Stimulated activated CD8-positive, alpha-beta memory T cell treated with anti-CD3 and anti-CD28 coated beads, Interleukin-4, amount 100 ng/mL, for 4 hours (primary cell): ENCODE measurements at regions not wholly inside any gene's neighbourhood (a gene's known extent, or its start where the extent isn't known, plus 50 kb on each side); places are given as distances from the start of the nearest gene placed in this dataset.
"Not testable (repeated sequence)": the region's sequence is repeated elsewhere in the genome, so short reads cannot be mapped to it uniquely, and the experiment has no call there.

ENCODE experiments used
- DNase-seq, 2 donors: peaks; one replicate each; pipeline ENCODE4 v3.0.0-alpha.2; 2020; ENCODE audit warnings: low read depth in 2 of 2, low spot score in 1 of 2

GRCh38 chr17:34474706-34475105 is 104.7 kb upstream of the TMEM132E start:
- no peak for DNase-seq

DNA sequence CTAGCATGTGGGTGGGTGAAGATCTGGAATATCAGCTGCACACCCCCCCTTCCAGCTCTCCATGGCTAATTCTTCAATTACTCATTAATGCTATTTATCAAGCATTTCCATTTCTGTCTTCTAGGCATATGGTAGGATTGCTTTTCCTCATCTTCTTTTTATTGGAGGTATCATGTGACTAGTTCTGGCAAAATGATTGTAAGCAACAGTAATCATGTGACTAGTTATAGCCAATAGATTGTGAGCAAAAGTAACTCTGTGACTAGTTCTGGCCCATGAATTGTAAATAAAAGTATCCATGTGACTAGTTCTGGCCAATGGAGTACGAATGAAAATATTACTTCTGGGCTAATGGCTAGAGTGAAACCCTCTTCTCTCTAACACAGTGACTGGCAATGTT is 107.0 kb upstream of the TMEM132E start:
- DNase-seq = no peak

DNA sequence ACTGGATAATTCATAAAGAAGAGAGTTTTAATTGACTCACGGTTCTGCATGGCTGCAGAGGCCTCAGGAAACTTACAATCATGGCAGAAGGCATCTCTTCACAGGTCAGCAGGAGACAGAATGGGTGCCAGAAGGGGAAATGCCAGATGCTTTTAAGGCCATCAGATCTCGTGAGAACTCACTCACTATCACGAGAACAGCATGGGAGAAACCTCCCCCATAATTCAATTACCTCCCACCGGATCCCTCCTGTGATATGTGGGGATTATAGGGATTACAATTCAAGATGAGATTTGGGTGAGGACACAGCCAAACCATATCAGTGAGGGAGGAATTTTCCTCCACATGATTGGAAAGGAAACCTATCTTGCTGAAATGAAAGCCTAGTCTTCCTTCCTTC is 108.1 kb upstream of the TMEM132E start:
- DNase-seq = not testable (repeated sequence)

DNA sequence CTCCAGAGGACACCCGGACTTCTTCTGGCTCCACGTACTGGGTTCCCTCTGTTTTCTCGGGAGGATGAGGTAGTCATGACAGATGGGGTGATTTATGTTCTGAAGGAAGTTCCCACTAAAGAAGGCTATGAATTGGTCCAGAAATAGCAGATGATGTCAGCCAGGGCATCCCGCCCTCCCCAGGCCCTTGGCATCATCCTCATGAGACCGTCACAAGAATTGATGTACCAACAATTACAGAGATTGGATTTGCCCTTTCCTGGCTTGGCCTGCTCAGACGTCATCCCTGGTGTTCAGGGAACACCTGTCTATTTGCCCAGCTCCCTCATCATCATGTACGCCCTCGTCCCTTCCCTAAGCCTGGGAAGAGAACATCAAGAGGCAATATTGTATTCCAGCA is 102.8 kb upstream of the CCL1 start:
- no peak for DNase-seq

DNA sequence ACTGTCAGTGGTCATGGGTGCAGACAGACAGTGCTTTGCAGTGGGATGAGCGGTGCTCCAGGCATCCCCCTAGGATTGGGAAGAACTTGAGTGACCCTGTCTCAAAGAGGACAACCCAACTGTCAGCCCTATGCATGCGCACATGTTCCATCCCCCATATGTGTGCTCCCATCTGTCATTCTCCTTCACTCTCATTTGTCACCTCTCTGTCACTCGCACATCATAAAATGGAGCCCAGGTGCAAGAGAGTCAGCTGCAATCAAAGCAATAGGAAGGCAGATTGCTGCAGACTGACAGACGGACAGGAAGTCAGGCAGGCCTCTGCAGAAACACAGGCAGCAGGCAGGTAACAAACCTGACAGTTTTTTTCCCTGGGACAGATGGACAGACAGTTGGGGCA is 101.8 kb upstream of the CCL1 start:
- no peak for DNase-seq

- DNase-seq = no peak
Measured at GRCh38 chr17:34458266-34458665, 95.2 kb upstream of the CCL1 start.

DNA sequence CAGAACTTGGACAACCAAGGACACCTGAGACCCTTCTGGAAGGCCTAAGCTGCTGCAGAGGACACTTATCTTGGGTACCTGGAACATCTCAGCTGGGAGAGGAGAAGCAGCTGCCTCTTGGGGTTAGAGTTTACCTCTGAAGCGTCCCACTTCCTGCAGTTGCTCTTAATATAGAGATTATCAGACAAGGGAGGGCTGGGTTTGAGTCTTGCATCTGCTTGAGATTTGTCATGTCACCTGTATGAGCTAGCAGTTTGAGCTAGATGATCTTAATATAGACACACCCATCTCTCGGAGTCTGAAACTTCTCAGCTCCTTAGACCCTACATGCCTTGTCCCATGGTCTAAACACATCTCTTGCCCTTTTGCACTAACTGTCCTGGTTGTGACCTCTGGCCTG is 93.1 kb upstream of the CCL1 start:
- DNase-seq = no peak

GRCh38 chr17:34452769-34453168 is 89.7 kb upstream of the CCL1 start:
- no peak for DNase-seq

- no peak for DNase-seq
Measured at GRCh38 chr17:34451313-34451712, 88.3 kb upstream of the CCL1 start.

DNA sequence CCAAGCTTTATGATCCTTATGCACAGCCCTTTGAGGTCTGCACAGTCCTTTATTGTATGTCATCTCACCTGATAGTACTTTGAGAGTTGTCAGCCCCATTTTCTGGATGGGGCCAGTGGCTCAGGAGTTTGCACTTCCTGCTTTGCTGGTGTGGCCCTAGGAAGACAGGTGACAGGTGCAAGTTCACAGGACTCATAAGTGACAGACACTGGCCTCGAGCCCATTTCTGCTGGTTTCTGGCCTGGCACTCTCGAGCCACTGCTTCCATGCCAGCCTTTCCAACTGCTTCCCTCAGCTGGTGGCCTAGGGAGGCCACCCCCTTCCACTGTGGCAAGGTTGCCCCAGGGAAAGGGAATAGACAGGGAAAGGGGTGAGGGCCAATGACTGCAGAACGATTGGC is 84.4 kb upstream of the CCL1 start:
- no peak for DNase-seq

- no peak for DNase-seq
Measured at GRCh38 chr17:34445101-34445500, 82.1 kb upstream of the CCL1 start.

DNA sequence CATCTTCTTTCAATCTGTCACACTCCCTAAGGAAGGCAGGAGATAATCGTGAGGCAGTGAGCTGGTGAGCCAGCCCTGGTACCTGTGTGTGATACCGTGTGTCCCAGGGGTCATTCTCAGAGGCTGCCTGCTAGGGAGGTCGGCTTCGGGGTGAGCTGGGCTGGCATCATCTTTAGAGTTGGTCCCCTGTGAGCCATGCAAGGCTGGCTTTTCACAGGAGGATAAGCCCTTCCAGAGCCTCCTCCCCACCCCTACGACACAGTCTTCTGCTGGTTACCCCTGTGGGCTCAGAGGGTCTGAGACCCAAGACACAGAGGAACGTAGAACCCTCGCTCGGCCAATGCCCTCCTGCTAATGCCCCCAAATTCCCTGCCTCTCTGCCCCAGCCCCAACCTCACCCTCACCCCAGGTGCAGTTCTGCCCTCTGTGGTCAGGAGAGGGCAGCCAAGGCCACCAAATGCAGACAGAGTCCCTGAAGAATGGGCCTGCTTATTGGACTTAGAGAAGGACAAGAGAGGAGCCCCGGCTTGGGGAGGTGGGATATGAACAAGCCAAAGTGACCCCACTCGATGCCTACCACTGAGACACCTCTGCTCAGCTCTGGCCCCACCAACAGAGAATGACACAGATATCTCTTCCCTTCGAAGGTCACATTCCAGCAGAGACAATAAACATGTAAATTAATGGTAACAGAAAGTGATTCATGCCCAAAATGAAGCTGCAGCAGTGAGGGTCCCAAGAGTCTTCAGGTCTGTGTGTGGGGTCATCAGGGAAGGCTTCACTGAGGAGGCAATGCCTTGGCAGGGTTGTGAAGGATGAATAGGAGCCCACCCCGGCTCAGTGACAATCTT is 80.8 kb upstream of the CCL1 start:
- no peak for DNase-seq

- no peak for DNase-seq
Measured at GRCh38 chr17:34442387-34443111, 79.5 kb upstream of the CCL1 start.

DNA sequence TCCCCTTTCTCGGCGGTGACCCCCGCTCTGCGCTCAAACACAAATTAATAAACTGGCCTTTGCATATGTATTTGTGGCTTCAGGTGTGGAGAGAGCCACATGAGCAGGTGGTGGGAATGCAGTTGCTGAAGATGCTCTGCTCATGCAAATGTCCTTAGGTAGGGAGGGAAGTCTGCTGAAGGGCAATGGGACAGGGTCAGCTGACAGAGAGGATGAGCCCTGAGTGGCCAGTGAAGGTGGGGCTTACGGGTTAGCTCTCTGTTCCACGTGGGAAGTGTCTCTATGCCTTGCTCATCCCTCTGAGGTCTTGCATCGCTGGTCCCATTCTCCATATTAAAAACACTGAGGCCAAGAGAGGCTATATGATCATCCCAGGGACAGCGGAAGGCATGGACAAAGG is 74.2 kb upstream of the CCL1 start:
- no peak for DNase-seq

- no peak for DNase-seq
Measured at GRCh38 chr17:34436607-34437006, 73.6 kb upstream of the CCL1 start.

GRCh38 chr17:34435182-34435928 is 72.3 kb upstream of the CCL1 start:
- no peak for DNase-seq

DNA sequence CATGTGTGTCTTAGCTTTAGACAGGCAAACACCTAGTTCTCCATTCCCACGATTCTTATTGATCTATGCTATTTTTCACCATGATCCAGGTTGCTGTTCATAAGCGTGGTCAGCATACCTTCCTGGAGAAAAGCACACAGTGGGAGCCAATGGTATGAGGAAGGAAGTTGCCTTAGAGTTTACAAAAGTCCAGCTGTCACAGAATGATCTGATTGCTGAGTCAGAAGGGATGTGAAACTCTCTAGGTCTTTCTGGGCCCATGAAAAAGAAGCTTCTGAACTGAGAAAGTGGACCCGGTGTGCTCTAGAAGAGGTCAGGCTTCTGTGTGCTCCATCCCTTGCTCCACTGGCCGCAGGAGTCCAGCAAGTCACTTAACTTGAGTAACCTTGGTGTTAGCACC is 71.0 kb upstream of the CCL1 start:
- DNase-seq = no peak

DNA sequence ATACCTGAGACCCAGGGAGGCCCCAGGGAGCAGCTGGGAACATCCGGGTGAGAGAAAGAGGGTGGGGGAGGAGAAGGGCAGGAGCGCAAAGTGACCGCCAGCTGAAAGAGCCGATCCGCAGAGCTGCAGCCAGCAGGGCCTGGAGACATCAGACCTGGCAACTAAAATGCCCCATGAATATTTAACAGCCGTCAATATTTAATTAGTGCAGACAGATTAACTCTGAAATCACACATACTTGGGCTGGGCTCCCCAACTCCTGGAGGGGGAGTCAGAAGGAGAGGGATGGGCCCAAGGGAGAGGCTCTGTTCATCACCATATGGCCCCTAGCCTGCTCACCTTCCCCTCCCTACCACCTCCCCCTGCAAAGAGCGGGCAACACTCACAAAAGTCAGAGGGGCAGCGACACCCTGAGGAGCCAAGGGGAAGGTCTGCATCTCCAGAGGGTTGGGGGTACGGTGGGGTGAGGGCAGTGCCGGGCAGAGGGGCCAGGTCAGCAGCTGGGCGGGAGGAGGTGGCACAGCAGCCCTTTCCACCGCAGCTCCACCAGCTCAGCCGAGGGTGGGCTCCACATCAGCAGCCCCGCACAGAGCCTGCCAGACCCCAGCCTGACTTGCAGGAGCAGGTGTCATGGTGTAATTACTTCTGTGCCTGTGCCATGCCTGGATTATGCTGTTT is 61.9 kb upstream of the CCL1 start:
- DNase-seq = no peak

DNA sequence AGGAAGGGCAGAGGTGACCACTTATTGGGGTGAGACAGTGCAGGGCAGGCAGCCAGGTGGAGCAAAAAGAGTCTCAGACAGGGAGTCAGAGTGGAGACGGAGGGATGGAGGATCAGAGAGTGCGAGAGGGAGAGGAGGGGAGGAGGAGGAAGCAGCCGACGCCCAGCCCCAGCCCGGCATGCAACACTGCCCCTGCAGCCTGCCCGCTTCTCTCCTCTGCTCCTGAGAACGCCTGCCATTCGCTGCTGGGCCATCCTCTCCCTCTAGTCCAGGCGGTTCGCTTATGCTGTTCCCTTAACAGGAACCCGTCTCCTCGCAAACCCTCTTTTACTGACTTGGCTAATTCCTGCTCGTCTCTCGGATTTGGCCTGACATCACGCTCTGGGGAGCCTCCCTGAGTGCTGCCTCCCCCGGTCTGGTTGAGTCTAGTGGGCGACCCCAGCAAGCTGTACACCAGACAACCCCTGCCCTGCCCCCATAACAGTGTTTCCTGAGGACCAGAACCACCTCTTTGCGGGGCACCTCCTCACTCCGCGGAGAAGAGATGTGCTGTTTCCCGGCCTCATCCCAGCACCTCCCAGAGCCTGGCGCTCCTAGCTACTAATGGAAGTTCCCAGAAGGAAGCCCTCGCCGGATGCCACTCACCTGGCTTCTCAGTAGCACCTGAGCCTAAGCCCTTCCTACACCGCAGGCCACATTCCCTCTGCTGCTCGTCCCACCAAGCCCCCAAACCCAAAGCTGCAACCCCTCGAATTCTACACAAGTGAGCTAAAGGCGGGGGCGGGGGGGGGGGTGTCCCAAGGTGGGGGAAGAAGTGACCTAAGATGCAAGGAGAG is 61.2 kb upstream of the CCL1 start:
- no peak for DNase-seq

DNA sequence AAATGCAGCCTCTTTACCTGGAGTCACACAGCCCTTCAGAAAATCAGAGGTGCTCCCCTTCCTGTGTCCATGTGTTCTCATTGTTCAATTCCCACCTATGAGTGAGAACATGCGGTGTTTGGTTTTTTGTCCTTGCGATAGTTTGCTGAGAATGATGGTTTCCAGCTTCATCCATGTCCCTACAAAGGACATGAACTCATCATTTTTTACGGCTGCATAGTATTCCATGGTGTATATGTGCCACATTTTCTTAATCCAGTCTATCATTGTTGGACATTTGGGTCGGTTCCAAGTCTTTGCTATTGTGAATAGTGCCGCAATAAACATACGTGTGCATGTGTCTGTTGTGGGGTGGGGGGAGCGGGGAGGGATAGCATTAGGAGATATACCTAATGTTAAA is 60.3 kb upstream of the CCL1 start:
- DNase-seq = not testable (repeated sequence)

- no peak for DNase-seq
Measured at GRCh38 chr17:34420900-34421299, 57.9 kb upstream of the CCL1 start.
